Lower lobe of right lung (tissue), 2 donors: ENCODE measurements at regions not wholly inside any gene's neighbourhood (a gene's known extent, or its start where the extent isn't known, plus 50 kb on each side); places are given as distances from the start of the nearest gene placed in this dataset.

Experiments used
- ATAC-seq, 2 donors: fragments of 200-7000 bp; cut with Tn5 transposase; one replicate each; pipeline ENCODE4 v1.9.1; 2020 to 2022; ENCODE audit warnings: mild to moderate bottlenecking in 2 of 2, moderate library complexity in 2 of 2
- DNase-seq: peaks from one replicate; pipeline ENCODE4 v3.0.0-alpha.2; 2020
- H3K27ac ChIP-seq: fragments of 200-600 bp; one replicate; pipeline ENCODE4 v1.8.0; 2022
- H3K27me3 ChIP-seq: fragments of 200-600 bp; one replicate; pipeline ENCODE4 v1.8.0; 2022; ENCODE audit warnings: low read depth
- H3K36me3 ChIP-seq: fragments of 200-600 bp; one replicate; pipeline ENCODE4 v1.8.0; 2022; ENCODE audit warnings: mild to moderate bottlenecking
- H3K4me1 ChIP-seq: fragments of 200-600 bp; one replicate; pipeline ENCODE4 v1.8.0; 2022
- H3K4me3 ChIP-seq: fragments of 200-600 bp; one replicate; pipeline ENCODE4 v1.8.0; 2022; ENCODE audit warnings: mild to moderate bottlenecking
- H3K9me3 ChIP-seq: fragments of 200-600 bp; one replicate; pipeline ENCODE4 v1.8.0; 2022
- intact Hi-C: fragments of 100-400 bp; cut with DNase I; formaldehyde crosslinking; loops from one replicate; pipeline ENCODE4 v1.11.0; 2022
- TF ChIP-seq, protein P1 (sequence below): fragments of 200-600 bp; IDR thresholded peaks from one replicate; pipeline ENCODE4 v1.8.0; 2022; ENCODE audit warnings: antibody characterized with exemption, mild to moderate bottlenecking
- donor health status: DM: no; HTN: yes; CAD: no; lungs with severe emphysema.

- intact Hi-C loops, result no loop called here
- no peaks in the 10 kb centered on the region for H3K4me1 ChIP-seq
Observed at GRCh38 chr21:22791376-22791775, 1793.2 kb downstream of the NCAM2 start.

GRCh38 chr21:22791986-22792560 lies 1793.9 kb downstream of the NCAM2 start:
- DNase-seq (no peak), ATAC-seq (no peak)
- H3K9me3 ChIP-seq, result no peaks in the 10 kb centered on the region
- no peak overlapping the region for H3K4me3 ChIP-seq
- TF ChIP-seq, protein P1, sequence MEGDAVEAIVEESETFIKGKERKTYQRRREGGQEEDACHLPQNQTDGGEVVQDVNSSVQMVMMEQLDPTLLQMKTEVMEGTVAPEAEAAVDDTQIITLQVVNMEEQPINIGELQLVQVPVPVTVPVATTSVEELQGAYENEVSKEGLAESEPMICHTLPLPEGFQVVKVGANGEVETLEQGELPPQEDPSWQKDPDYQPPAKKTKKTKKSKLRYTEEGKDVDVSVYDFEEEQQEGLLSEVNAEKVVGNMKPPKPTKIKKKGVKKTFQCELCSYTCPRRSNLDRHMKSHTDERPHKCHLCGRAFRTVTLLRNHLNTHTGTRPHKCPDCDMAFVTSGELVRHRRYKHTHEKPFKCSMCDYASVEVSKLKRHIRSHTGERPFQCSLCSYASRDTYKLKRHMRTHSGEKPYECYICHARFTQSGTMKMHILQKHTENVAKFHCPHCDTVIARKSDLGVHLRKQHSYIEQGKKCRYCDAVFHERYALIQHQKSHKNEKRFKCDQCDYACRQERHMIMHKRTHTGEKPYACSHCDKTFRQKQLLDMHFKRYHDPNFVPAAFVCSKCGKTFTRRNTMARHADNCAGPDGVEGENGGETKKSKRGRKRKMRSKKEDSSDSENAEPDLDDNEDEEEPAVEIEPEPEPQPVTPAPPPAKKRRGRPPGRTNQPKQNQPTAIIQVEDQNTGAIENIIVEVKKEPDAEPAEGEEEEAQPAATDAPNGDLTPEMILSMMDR, result peak; percentile 86
- H3K27ac ChIP-seq, result no peak overlapping the region
- intact Hi-C loops, result no loop called here
- no peaks in the 10 kb centered on the region for H3K27me3 ChIP-seq
- no peaks in the 10 kb centered on the region for H3K4me1 ChIP-seq
- H3K36me3 ChIP-seq, result no peaks in the 10 kb centered on the region

More at GRCh38 chr21:22791376-22791775, 1793.2 kb downstream of the NCAM2 start:
- Histone ChIP-seq H3K9me3 (no peaks in the 10 kb centered on the region), H3K4me3 (no peak overlapping the region), H3K27me3 (no peaks in the 10 kb centered on the region), H3K27ac (no peak overlapping the region), H3K36me3 (no peaks in the 10 kb centered on the region)
- ATAC-seq (no peak), DNase-seq (no peak)
- TF ChIP-seq, protein P1, result no peak

DNA sequence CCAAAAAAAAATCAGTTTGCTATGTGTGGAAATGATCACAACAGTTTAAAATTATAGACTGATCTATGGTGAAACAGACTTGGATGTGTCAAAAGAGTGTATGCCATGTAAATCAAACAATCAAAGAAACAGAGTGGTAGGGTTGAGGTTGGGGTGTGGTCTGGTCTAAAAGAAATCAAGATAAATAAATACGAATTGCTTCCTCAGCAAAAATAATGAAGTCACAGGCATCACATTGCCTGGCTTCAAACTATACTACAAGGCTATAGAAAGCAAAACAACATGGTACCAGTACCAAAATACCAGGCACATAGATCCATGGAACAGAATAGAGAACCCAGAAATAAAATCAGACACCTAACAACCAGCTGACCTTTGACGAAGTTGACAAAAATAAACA lies 1796.9 kb downstream of the NCAM2 start:
- Histone ChIP-seq H3K27me3 (no peaks in the 10 kb centered on the region), H3K4me1 (no peaks in the 10 kb centered on the region), H3K27ac (no peak overlapping the region), H3K9me3 (no peaks in the 10 kb centered on the region), H3K36me3 (no peaks in the 10 kb centered on the region), H3K4me3 (no peak overlapping the region)
- ATAC-seq (no peak), DNase-seq (no peak)
- intact Hi-C loops, result no loop called here
- TF ChIP-seq, protein P1, result no peak

- intact Hi-C loops, result no loop called here
Observed at GRCh38 chr21:22795644-22796043, 1797.4 kb downstream of the NCAM2 start.

DNA sequence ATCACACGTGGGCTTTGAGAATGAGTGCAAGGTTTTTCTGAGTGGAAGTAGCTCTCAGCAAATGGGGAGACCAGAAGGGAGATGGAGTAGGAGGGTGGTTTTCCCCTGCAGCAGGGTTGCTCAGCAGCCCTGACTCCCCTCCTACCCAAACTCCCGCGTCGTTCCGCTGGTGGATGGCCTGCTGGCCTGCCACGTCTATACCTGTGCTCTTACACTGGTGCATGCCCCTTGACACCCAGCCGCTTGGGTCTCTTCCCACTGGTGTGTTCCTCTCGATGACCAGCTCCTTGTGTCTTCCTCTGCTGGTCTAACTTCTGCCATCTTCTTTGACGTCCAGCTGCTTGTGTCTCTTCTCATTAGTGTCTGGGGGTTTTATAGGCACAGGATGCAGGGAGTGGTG lies 1797.9 kb downstream of the NCAM2 start:
- no peaks in the 10 kb centered on the region for H3K4me1 ChIP-seq
- TF ChIP-seq, protein P1, result no peak
- intact Hi-C loops, result no loop called here
- H3K4me3 ChIP-seq, result no peak overlapping the region
- no peaks in the 10 kb centered on the region for H3K27me3 ChIP-seq
- no peak overlapping the region for H3K27ac ChIP-seq
- no peak for DNase-seq
- no peaks in the 10 kb centered on the region for H3K36me3 ChIP-seq
- peak in 1 of 2 donors; percentile 35 for ATAC-seq
- H3K9me3 ChIP-seq, result no peaks in the 10 kb centered on the region

More at GRCh38 chr21:22795644-22796043, 1797.4 kb downstream of the NCAM2 start:
- Histone ChIP-seq H3K9me3 (no peaks in the 10 kb centered on the region), H3K27me3 (no peaks in the 10 kb centered on the region), H3K36me3 (no peaks in the 10 kb centered on the region), H3K27ac (no peak overlapping the region), H3K4me1 (no peaks in the 10 kb centered on the region), H3K4me3 (no peak overlapping the region)
- ATAC-seq (no peak), DNase-seq (no peak)
- TF ChIP-seq, protein P1, result no peak
